SKM-1 treated with dmso at 0.1 percent for 144 hours (cell line): ENCODE measurements at regions not wholly inside any gene's neighbourhood (a gene's known extent, or its start where the extent isn't known, plus 50 kb on each side); places are given as distances from the start of the nearest gene placed in this dataset.

Experiments used
- DNase-seq: peaks from one replicate; lab custom pipeline; 2025; ENCODE audit not compliant: unreplicated experiment; lab: John Stamatoyannopoulos, UW

- DNase-seq, result no peak
Observed at GRCh38 chr9:12874395-12874794, 99.6 kb downstream of the LURAP1L start.

- no peak for DNase-seq
Observed at GRCh38 chr9:12875191-12875590, 100.4 kb downstream of the LURAP1L start.

- DNase-seq, result no peak
Observed at GRCh38 chr9:12876872-12877271, 102.1 kb downstream of the LURAP1L start.

GRCh38 chr9:12878351-12878978 lies 103.6 kb downstream of the LURAP1L start:
- DNase-seq, result no peak

GRCh38 chr9:12879961-12880360 lies 105.1 kb downstream of the LURAP1L start:
- DNase-seq, result no peak

- no peak for DNase-seq
Observed at GRCh38 chr9:12880406-12881015, 105.7 kb downstream of the LURAP1L start.

GRCh38 chr9:12882430-12882829 lies 107.6 kb downstream of the LURAP1L start:
- DNase-seq, result no peak

GRCh38 chr9:12884736-12885395 lies 110.0 kb downstream of the LURAP1L start:
- DNase-seq, result no peak

- DNase-seq, result no peak
Observed at GRCh38 chr9:12889402-12890106, 114.7 kb downstream of the LURAP1L start.

GRCh38 chr9:12891588-12891987 lies 116.8 kb downstream of the LURAP1L start:
- DNase-seq, result no peak

- no peak for DNase-seq
Observed at GRCh38 chr9:12903316-12903715, 128.5 kb downstream of the LURAP1L start.

- no peak for DNase-seq
Observed at GRCh38 chr9:12904261-12905000, 129.6 kb downstream of the LURAP1L start.

- DNase-seq, result no peak
Observed at GRCh38 chr9:12906646-12907045, 131.8 kb downstream of the LURAP1L start.

- DNase-seq, result no peak
Observed at GRCh38 chr9:12908895-12909294, 134.1 kb downstream of the LURAP1L start.

GRCh38 chr9:12915366-12915954 lies 140.6 kb downstream of the LURAP1L start:
- no peak for DNase-seq

GRCh38 chr9:12916042-12916441 lies 141.2 kb downstream of the LURAP1L start:
- DNase-seq, result no peak

- DNase-seq, result no peak
Observed at GRCh38 chr9:12920437-12920836, 145.6 kb downstream of the LURAP1L start.

GRCh38 chr9:12921621-12922020 lies 146.8 kb downstream of the LURAP1L start:
- no peak for DNase-seq

GRCh38 chr9:12922224-12922866 lies 147.5 kb downstream of the LURAP1L start:
- DNase-seq, result no peak

- DNase-seq, result no peak
Observed at GRCh38 chr9:12923468-12924009, 148.7 kb downstream of the LURAP1L start.
